ENCODE measurements at regions not wholly inside any gene's neighbourhood (a gene's known extent, or its start where the extent isn't known, plus 50 kb on each side); places are given as distances from the start of the nearest gene placed in this dataset.

DNA sequence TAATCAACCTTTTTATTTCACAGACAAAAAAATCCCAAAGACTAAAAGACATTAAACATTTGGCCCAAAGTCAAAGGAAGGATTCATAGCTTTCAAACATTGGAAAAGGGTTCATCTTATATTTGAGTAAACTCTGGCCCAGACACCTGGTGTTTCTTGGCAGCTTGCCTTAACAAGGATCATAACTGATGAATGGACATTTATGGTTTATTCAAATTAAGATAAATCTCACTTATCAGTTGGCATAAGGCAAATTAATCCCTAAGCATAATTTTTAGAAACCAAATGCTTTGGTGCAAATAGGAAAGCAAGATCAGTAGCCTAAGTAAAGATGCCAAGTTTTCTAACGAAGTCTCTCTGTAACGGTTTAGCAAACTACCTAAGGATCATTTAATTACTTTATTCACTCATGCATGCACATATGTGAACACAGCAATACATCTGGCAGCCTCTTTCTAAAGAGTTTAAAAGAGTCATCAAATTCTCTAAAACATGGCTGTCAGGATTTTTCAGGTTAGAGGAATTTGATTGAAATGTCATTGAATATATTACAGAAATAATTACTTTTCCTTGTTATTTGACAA is 323.4 kb upstream of the RBMS1 start:
- TF ChIP-seq, protein P1, sequence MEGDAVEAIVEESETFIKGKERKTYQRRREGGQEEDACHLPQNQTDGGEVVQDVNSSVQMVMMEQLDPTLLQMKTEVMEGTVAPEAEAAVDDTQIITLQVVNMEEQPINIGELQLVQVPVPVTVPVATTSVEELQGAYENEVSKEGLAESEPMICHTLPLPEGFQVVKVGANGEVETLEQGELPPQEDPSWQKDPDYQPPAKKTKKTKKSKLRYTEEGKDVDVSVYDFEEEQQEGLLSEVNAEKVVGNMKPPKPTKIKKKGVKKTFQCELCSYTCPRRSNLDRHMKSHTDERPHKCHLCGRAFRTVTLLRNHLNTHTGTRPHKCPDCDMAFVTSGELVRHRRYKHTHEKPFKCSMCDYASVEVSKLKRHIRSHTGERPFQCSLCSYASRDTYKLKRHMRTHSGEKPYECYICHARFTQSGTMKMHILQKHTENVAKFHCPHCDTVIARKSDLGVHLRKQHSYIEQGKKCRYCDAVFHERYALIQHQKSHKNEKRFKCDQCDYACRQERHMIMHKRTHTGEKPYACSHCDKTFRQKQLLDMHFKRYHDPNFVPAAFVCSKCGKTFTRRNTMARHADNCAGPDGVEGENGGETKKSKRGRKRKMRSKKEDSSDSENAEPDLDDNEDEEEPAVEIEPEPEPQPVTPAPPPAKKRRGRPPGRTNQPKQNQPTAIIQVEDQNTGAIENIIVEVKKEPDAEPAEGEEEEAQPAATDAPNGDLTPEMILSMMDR (IDR thresholded peaks at IDR 0.05; ENCODE audit: low read length): no peak
- TF ChIP-seq EZH2 (IDR thresholded peaks at IDR 0.05; ENCODE audit: borderline replicate concordance, low read length): no peak
